ENCODE measurements at regions not wholly inside any gene's neighbourhood (a gene's known extent, or its start where the extent isn't known, plus 50 kb on each side); places are given as distances from the start of the nearest gene placed in this dataset.

GRCh38 chr17:27398691-27399090 lies 57.6 kb upstream of the KSR1 start:
- TF ChIP-seq POLR2A (IDR thresholded peaks at IDR 0.05) (no peak), CTCF (IDR thresholded peaks at IDR 0.05) (no peak)

Data from uterus (tissue), 2 donors.